HG03064 (cell line): ENCODE measurements at regions not wholly inside any gene's neighbourhood (a gene's known extent, or its start where the extent isn't known, plus 50 kb on each side); places are given as distances from the start of the nearest gene placed in this dataset.
"Not testable (repeated sequence)": the region's sequence is repeated elsewhere in the genome, so short reads cannot be mapped to it uniquely, and the experiment has no call there.

Source experiments
- ATAC-seq: cut with Tn5 transposase; IDR thresholded peaks from one replicate; pipeline ENCODE4 v1.9.1; 2021; ENCODE audit warnings: low read depth; ENCODE audit not compliant: unreplicated experiment

DNA sequence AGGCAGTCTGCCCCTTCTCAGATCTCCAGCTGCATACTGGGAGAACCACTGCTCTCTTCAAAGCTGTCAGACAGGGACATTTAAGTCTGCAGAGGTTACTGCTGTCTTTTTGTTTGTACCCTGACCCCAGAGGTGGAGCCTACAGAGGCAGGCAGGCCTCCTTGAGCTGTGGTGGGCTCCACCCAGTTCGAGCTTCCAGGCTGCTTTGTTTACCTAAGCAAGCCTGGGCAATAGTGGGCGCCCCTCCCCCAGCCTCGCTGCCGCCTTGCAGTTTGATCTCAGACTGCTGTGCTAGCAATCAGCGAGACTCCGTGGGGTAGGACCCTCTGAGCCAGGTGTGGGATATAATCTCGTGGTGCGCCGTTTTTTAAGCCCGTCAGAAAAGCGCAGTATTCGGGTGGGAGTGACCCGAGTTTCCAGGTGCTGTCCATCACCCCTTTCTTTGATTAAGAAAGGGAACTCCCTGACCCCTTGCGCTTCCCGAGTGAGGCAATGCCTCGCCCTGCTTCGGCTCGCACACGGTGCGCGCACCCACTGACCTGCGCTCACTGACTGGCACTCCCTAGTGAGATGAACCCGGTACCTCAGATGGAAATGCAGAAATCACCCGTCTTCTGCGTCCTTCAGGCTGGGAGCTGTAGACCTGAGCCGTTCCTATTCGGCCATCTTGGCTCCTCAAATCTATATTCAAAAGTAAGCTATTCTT lies 224.4 kb downstream of the ZNF326 start:
- not testable (repeated sequence) for ATAC-seq

DNA sequence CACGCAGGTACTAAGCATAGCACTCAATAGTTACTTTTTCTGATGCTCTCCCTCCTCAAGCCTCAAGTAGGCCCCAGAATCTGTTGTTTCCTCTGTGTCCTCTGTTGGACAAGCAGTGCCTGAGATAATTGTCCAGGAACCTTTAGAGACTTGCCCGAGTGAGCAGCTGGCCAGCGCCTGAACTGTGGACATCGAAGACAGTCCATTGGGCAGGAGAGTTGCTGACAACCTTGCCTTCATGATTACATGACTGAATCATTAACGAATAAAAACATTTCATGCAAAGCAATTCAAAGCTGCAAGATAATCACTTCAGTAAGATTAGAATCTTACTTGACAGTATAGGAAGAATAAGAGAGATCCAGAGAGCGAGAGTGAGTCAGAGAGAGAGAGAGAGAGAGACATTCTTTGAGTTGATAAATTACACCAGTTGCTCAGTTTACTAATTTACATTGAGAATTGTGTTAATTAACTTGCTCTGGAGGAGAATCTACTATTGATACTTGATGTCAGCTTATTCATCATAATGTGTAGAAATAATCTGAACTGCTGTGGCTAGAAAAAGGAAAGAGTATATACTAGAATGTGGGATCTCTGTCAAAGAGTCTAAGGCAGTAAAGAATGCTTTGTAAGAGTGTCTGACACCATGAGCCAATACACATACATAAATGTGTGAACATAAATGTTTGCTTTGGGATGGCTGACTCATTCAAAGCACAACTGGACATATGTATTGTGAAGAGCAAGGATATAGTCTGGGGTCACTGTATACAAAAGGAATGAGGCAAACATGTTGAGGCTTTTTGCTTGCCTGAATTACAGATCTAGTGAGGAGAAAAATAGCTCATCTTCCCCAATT lies 216.0 kb downstream of the ZNF326 start:
- ATAC-seq: no peak

DNA sequence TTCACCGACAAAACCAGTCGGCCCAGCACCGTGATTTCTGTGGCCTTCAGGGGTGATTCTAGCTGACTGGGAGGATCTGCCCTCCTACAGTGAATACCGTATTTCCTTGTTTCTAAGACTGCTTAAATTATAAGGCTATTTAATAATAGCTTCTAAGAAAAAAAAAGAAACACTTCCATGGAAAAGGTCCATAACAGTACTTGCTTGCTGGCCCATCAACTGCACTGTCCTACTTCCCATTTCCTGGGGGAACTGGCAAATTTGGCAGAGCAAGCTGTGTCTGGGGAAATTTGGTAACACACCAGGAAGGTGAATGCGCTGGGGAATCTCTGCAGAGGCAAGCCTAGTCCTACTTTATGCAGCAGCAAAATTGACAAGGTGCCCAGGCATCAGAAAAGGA lies 214.0 kb downstream of the ZNF326 start:
- ATAC-seq: no peak

DNA sequence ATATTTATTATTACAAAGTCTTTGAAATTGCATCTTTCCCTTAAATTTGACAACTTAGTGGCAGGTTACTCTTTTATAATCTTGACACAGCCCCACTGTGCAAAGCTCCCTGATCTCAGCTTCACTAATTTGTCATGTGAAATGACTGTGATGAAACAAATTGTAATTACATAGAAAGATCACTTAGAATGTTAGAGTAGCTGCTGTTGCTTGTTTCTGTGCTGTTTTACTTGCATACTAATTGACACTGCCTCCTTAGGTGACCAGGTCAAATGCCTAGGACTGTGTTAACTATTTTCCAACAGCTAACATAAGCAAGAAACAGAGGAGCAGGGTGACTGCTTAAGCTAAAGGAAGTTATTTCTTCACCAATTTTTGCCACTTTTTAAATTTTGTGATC lies 211.3 kb downstream of the ZNF326 start:
- no peak for ATAC-seq

DNA sequence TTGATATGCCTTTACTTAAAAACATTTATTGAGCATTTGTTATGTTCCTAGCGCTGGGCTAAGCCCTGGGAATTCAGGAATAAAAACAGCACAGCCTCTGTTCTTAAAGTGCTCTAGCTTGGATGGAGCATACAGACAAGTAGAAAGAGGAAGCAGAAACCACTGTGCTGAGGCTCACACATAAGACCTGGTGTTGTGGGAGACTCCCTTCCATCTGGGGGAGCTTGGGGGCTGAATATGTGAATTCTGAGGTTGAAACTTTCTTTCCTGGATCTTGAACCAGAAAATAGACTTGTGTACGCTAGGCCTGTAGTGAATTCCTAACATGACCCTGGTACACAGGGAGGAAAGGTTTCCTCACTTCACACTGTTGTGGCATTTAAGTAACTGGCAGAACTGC lies 209.9 kb downstream of the ZNF326 start:
- ATAC-seq: no peak

DNA sequence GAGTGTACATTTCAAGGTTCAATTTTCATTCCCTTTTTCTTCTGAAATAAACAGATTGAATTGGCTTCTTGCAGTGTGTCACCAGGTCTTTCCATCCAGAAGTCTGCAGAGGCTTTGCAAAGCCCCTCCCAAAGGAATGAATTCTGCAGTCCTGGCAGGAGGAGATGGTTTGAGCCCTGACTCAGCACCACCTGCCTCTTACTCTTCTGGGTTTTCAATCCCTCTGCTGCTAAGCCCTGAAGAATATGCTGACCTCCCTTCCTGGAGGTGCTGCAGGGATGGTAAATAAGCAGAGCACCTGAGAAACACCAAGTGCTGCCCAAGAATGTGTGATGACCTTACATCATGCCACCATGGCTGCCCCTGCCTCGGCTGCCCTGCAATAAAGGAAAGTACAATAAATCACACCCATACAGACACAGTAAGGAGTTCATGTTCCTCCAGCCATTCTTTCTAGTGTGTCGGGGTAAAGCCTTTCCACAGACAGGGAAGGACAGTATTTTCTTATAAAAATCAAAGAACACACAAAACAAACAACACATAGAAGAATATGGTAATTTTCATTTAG lies 209.2 kb downstream of the ZNF326 start:
- ATAC-seq: no peak

DNA sequence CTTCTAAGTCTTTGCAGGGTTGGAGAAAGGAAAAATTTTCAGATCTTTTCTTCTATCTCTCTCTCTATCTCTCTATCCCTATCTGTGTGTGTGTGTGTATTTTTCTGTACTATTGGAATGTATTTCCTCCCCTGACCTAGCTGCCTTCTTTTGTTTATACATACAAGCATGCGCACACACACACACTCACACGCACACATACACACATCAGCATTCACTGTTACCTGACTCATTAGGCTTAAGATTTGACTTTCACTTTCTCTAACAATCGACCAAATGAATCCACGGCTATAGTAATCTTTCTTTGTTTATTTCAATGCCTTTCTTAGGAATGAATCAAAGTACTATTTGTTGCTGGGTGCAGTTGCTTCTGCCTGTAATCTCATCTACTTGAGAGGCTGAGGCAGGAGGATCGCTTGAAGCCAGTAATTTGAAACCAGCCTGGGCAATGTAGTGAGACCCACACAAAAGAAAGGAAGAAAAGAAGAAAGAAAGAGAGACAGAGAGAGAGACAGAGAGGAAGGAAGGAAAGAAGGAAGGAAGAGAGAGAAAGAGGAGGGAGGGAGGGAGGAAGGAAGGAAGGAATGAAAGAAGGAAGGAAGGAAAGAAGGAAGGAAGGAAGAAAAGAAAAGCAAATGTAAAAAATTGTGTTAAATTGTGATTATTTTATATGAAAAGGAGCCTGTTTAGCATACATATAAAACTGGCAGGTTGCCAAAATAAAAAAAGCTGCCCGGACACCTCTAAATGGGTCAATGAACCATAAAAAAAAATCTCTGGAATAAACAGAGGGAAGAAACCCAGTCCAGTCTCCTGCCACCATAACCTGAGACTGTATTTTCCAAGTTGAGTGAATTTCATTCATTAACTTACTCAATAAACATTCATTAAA lies 206.8 kb downstream of the ZNF326 start:
- no peak for ATAC-seq

DNA sequence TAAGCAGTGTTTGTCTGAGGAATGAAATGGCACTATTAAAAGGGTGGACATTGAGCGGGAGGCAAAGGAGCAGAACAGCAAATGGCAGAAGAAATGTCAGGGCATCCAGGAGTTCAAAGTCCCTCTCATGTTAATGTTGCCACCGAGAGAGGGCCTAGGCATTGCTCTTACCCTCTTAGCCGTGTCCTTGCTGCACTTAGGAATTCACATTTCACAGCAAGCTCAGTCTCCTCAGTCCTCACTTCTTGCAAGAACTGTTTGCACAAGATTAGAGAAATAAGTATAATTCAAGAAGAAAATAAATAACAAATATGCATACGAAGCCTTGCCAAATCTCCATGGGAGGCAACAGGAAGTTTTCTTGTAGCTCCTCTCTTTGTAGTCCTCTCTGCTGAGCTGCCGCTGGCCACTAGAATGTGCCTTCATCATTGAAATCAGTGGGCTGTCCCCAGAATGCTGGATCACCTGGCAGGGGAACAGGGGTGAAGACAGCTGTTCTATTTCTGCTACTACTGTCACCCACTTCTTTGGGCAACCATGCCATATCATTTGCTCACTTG lies 205.8 kb downstream of the ZNF326 start:
- no peak for ATAC-seq

DNA sequence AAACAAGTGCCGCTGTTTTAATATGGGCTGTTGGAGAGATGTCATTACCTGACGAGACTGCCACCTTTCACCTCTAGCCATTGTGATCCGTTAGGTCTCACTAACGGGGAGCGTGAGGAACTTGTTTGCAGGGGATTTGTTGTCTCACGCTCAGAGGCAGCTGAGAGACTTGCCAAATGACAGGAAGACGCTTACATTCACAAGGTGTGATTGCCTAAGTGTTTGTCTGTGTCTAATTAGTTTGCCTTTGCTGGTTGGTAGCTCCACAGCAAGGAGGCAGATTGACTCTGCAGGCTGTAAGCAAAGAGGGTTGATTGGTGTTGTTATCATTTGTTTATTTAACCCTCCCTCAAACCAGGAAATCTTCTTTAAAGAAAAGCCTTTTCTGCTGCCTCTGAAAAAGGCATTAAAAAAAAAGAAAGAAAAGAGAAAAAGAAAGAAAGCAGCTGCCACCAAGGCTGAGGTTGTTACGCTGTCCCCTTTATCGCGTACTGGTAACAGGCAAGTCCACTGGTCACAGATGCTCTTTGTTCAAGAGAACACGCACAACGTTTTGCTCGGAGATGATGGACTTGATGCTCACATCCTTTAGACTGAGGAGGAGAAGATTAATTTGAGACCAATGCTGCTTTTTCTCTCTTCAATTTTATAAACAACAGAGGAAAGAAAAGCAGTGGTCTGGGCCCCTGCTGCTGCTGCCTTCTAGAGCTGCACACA lies 203.9 kb downstream of the ZNF326 start:
- ATAC-seq: no peak

DNA sequence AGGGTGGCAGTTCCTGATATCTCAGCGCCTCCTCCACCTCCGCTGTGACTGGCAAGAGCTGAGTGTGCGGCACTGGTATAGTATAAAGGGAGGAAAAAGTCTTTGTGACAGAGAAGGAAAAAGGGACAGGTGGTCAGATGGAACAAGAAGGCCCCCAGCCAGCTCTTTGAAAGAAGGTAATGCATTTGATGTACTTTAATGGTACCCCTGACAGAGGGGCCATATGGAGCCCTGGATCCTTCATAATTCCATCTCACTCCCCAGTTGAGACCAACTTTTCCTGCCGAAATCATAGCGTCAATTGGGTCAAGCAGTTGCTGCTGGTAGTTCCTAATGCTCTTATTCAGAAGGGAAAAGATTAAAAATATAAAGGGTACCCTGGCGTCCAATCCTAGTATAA lies 198.2 kb downstream of the ZNF326 start:
- no peak for ATAC-seq

DNA sequence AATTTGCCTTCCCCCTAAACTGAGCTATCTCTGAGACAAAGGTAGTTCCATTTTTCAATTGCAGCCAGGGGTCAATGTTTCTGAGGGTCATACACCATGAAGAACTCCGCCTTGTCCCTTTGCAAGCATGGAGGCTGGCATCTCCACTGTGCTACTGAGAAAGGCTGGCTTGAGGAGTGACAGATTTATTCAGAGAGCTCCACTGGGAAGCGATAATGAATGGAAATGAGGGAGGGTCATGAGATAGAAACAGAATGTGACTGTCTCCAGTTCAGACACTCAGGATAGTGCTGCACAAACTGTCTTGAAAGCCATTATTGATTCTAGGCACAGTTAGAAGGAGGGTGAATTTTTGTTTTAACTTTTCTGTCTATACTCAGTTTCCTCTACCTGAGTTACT lies 197.5 kb downstream of the ZNF326 start:
- ATAC-seq: no peak

DNA sequence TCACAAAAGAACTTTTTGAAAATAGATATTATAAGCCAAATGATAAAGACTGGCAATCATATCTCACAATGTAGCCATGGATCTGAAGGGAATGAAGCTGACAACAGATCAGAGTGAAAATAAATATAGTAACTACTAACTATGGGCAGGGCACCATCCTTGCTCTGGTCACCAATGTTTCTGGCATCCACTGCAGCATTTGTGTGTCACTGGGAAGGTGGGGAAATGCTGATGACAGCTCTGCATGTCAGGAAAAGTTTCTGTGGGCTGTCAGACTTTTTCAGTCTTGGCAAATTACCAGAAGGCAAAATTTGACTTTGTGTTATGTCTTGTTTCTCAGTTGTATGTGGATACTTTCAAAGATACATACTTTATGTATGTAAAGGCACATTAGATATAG lies 195.6 kb downstream of the ZNF326 start:
- ATAC-seq: no peak

DNA sequence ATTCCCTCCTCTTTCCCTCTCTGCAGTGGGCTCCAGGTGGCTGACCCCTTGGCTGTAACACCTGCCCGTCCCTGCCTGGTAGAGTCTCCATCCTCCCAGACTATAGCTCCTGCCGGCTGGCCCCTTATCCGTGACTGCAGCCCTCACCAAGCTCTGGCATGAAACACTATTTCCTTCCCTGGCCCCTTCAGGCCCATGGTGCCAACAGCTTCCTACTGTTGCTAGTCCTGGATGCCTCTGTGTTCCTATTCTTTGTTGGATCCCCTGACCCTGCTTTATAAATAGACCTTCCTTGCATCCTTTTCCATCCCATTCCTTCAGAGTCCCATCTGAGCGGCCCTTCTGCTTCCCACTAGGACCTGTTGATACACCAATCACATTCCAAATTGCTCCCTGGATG lies 195.0 kb downstream of the ZNF326 start:
- ATAC-seq: no peak

DNA sequence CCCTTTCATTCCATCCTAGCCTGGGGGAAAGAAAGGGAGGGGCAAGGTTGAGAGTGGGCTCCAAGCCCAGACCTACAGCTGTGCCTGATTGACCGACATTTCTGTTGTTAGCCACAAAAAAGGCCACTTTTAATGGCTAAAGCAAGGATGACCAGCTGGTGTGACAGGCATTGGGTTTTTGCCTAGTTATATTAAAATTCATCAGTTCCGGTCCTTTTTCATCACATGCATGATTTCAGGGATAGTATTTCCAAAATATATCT lies 192.3 kb downstream of the ZNF326 start:
- ATAC-seq: no peak

DNA sequence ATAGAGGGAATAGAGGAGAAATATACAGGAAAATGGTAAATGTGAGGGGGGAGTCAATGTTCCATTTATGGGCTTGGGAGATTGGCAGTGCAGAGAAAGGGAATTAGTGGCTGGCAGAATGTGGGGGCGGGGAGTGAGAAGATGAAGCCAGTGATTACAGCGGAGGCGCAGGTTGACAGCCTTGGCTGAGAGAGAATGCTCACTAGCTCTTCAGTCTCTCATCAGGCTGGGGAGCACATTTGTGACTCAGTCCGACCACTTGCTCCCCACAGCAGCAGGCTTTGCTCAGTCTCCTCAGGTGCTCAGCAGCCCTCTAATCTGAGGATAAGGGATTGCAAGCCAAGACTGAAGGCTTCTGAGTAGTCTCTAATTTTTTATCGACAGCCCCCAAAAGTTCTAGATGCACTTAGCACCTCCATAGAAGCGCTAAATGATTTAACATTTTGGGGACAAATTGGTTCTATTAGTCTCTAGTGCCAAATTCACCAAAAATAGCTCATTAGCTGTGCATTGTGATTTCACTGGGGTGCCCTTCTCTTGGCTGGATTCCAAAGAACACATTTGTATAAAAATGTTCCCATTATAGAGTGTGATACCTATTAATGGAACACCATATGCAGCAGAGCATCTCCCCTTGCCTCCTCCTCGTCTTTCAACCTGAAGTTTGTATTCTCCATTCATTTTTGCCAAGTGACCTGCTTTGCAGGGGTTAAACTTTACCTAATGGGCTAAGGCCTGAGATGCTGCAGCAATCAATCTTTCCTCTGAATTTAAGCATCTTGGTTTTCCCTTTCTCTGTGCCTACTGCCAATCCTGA lies 191.8 kb downstream of the ZNF326 start:
- no peak for ATAC-seq

DNA sequence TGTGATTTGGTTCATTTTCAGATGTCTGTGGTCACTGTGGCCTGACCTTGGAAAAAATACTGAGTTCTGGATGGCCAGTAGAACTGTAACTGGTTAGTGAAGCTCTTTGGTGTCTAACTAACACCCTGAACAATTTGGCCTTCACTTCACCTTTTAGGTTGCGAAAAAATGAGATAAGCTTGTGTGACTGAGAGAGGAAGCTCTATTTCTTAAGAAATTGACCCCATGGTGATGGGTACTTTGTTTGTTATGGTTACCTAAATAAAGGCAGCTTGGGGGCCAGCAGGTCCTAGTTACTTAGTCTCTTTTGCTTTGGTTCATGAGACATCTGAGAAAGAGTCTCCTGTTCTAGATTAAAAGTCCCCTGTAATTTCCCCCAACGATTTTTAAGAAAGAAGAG lies 181.6 kb downstream of the ZNF326 start:
- no peak for ATAC-seq

DNA sequence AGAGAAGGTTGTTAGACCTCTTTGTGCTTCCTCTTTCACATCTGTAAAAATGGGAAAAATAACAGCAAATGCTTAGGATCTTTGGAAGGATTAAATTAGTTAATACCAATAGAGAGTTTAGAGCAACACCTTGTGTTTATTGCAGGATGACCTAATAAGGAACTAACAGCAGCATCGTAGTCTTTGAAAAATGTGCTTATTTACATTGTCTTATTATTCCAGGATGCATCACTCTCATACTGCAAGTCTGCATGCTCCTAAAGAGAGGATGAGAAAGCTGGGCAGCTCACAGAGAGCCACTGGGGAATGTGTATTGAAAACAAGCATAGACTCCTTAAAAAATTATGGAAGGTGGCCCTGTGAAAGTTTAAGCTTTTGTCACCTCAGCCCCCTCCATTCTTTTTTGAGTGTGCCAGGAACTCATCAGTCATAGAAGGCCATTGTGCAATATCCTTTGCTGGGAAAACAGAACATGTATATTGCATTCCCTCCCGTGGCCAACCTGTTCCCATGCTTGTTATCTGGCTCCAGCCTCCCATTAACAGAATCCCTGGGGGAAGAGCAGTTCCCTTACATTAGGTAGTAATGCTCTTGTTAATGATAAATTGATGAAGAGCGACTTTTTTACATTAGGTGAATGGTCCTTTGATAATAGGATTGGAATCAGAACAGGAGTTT lies 180.7 kb downstream of the ZNF326 start:
- no peak for ATAC-seq

DNA sequence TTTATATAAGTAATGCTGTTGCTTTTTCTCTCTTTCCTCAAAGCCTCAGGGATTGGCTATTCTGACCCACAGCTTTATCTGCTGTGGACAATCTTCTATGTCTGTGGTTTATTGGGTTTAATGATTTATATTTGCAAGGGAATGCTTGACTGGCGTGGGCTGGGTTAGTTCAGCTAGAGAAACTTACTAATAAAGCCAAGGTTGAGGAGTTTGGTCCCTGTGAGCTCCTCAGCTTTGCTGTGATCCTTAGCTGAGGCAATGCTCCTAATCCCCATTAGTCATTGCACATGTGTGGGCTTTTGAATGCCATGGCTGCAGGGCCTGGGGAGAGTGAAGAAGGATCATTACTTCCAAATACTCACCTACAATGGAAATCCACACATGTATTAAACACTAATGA lies 179.3 kb downstream of the ZNF326 start:
- no peak for ATAC-seq

DNA sequence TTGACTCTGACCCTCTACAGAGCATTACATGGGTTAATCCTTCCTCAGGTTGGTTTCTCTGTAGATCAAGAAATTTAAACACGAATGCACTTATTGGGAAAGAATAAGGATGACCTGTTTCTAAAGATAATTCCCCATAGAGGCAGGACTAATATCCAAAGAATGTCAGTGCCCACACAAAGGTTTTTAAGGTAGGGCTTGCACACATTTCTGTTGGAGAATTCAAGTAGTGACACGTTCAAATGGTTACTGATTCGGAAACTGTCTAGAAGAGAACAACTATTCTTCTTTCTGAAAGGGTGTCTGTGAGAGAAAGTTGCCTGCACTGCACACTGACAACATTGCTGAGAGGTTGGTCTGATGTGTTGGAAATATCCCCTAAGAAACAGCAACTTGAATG lies 167.3 kb downstream of the ZNF326 start:
- no peak for ATAC-seq
